Parathyroid adenoma (tissue), 2 donors: ENCODE measurements at regions not wholly inside any gene's neighbourhood (a gene's known extent, or its start where the extent isn't known, plus 50 kb on each side); places are given as distances from the start of the nearest gene placed in this dataset.

Experiments used
- H2AFZ ChIP-seq: fragments of 300-600 bp; sonication (generic); one replicate; pipeline ENCODE4 v1.7.0; 2017; ENCODE audit warnings: antibody characterized with exemption, mild to moderate bottlenecking
- H3K27ac ChIP-seq: fragments of 300-600 bp; sonication (generic); one replicate; pipeline ENCODE4 v1.7.0; 2017
- H3K27me3 ChIP-seq: fragments of 300-600 bp; sonication (generic); one replicate; pipeline ENCODE4 v1.7.0; 2017; ENCODE audit warnings: low read length; ENCODE audit not compliant: control insufficient read depth, insufficient read depth
- H3K36me3 ChIP-seq: fragments of 300-600 bp; sonication (generic); one replicate; pipeline ENCODE4 v1.7.0; 2017; ENCODE audit warnings: low read length; ENCODE audit not compliant: control insufficient read depth, insufficient read depth
- H3K4me1 ChIP-seq: fragments of 300-600 bp; sonication (generic); one replicate; pipeline ENCODE4 v1.7.0; 2017; ENCODE audit warnings: control low read depth
- H3K4me2 ChIP-seq: fragments of 300-600 bp; sonication (generic); one replicate; pipeline ENCODE4 v1.7.0; 2017; ENCODE audit warnings: low read length
- H3K4me3 ChIP-seq: fragments of 300-600 bp; sonication (generic); one replicate; pipeline ENCODE4 v1.7.0; 2017; ENCODE audit warnings: low read depth, low read length
- H3K79me2 ChIP-seq: fragments of 300-600 bp; sonication (generic); one replicate; pipeline ENCODE4 v1.7.0; 2017; ENCODE audit warnings: control low read depth
- H3K9ac ChIP-seq: fragments of 300-600 bp; sonication (generic); one replicate; pipeline ENCODE4 v1.7.0; 2017; ENCODE audit warnings: mild to moderate bottlenecking
- H3K9me3 ChIP-seq: fragments of 300-600 bp; sonication (generic); one replicate; pipeline ENCODE4 v1.7.0; 2017; ENCODE audit warnings: low read length; ENCODE audit not compliant: control insufficient read depth
- TF ChIP-seq, protein P1 (sequence below): fragments of 300-600 bp; sonication (generic); IDR thresholded peaks from one replicate; pipeline ENCODE4 v1.7.0; 2017; ENCODE audit warnings: antibody characterized with exemption, mild to moderate bottlenecking
- donor health status: primary hyperparathyroidism.

DNA sequence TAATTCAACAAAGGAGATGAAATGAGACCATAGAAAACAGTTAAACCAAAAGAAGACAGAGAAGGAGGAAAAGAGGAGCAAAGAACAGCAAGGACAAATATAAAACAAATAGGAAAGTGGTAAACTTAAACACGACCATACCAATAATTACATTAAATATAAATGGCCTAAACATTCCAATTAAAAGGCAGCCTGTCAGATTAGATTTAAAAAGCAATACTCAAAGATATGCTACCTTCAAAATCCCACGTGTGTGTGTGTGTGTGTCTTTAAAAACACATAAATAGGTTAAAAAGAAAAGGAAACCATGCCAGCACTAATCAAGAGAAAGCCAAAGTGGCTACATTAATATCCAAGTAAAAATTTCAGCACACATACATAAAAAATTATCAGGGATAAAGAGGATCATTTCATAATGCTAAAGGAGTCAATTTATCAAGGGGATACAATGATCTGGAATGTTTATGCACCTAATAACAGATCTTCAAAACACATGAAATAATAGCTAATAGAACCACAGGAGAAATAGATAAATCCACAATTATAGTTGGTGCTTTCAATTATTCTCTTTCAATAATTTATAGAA, 355.7 kb upstream of the POU3F1 start:
- no peak overlapping the region for H3K4me2 ChIP-seq
- H2AFZ ChIP-seq, result no peak overlapping the region
- H3K36me3 ChIP-seq, result no peaks in the 10 kb centered on the region
- H3K9ac ChIP-seq, result no peak overlapping the region
- no peak overlapping the region for H3K4me3 ChIP-seq
- TF ChIP-seq, protein P1, sequence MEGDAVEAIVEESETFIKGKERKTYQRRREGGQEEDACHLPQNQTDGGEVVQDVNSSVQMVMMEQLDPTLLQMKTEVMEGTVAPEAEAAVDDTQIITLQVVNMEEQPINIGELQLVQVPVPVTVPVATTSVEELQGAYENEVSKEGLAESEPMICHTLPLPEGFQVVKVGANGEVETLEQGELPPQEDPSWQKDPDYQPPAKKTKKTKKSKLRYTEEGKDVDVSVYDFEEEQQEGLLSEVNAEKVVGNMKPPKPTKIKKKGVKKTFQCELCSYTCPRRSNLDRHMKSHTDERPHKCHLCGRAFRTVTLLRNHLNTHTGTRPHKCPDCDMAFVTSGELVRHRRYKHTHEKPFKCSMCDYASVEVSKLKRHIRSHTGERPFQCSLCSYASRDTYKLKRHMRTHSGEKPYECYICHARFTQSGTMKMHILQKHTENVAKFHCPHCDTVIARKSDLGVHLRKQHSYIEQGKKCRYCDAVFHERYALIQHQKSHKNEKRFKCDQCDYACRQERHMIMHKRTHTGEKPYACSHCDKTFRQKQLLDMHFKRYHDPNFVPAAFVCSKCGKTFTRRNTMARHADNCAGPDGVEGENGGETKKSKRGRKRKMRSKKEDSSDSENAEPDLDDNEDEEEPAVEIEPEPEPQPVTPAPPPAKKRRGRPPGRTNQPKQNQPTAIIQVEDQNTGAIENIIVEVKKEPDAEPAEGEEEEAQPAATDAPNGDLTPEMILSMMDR, result no peak
- H3K79me2 ChIP-seq, result no peaks in the 10 kb centered on the region
- no peaks in the 10 kb centered on the region for H3K27me3 ChIP-seq
- no peaks in the 10 kb centered on the region for H3K9me3 ChIP-seq
- no peaks in the 10 kb centered on the region for H3K4me1 ChIP-seq
- no peak overlapping the region for H3K27ac ChIP-seq

DNA sequence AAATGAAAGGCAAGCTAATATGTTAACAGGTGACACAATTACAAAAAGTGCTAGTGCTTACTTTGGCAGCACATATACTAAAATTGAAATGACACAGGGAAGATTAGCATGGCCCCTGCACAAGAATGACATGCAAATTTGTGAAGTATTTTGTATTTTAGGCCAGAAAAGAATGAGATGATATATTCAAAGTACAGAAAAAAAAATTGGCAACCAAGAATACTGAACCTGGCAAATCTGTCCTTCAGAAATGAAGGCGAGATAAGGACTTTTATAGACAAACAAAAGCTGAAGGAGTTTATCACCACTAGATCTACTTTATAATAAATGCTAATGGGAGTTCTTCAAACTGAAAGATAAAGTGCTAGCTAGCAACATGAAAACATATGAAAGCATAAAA, 350.0 kb upstream of the POU3F1 start:
- H3K27me3 ChIP-seq, result no peaks in the 10 kb centered on the region
- H3K4me3 ChIP-seq, result no peak overlapping the region
- H3K4me1 ChIP-seq, result no peaks in the 10 kb centered on the region
- no peak overlapping the region for H3K4me2 ChIP-seq
- no peak overlapping the region for H2AFZ ChIP-seq
- TF ChIP-seq, protein P1, result no peak
- no peak overlapping the region for H3K27ac ChIP-seq
- H3K9ac ChIP-seq, result no peak overlapping the region
- no peaks in the 10 kb centered on the region for H3K79me2 ChIP-seq
- H3K9me3 ChIP-seq, result no peaks in the 10 kb centered on the region
- H3K36me3 ChIP-seq, result no peaks in the 10 kb centered on the region

DNA sequence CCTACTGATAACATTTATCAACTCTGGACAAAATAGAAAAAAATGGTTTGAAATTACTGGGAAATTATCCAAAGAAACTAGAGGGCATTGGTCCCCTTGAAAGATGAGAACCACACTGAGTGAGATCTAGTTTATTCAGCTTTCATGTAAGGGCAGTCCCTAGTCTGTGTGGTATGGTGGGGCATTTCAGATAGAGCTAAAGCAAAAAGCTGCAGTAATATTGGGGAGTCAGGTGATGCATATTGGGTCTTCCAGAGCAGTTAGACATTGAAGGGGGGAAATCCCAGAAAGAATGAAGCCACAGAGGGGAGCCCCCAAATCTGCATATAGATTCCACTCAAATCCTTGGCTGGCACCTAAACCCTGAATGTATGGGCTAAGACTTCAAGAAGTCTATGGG, 347.7 kb upstream of the POU3F1 start:
- no peaks in the 10 kb centered on the region for H3K4me1 ChIP-seq
- no peak overlapping the region for H3K27ac ChIP-seq
- H2AFZ ChIP-seq, result no peak overlapping the region
- no peaks in the 10 kb centered on the region for H3K9me3 ChIP-seq
- no peaks in the 10 kb centered on the region for H3K36me3 ChIP-seq
- no peaks in the 10 kb centered on the region for H3K79me2 ChIP-seq
- H3K9ac ChIP-seq, result no peak overlapping the region
- H3K4me3 ChIP-seq, result no peak overlapping the region
- TF ChIP-seq, protein P1, result no peak
- no peak overlapping the region for H3K4me2 ChIP-seq
- no peaks in the 10 kb centered on the region for H3K27me3 ChIP-seq

DNA sequence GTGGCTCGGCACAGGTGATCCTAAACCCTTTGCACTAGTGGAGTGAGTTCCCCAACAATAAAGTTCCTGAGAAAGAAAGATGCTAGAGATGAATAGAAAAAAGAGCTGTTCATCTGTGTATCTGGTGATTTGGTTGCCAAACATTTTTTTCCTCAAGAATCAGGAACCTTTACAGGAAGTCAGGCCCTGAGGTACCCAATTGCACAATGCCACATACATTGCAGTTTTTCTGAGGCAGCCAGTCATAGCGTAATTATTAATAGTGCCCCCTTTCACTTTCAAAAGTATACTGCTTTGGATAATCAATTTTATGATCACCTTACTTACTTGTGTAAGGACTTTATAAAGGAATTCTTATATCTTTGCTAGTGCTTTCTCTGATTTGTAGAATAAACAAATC, 346.3 kb upstream of the POU3F1 start:
- H3K9ac ChIP-seq, result no peak overlapping the region
- no peaks in the 10 kb centered on the region for H3K79me2 ChIP-seq
- no peaks in the 10 kb centered on the region for H3K27me3 ChIP-seq
- no peaks in the 10 kb centered on the region for H3K9me3 ChIP-seq
- H3K27ac ChIP-seq, result no peak overlapping the region
- H3K4me1 ChIP-seq, result no peaks in the 10 kb centered on the region
- H3K4me3 ChIP-seq, result no peak overlapping the region
- H3K4me2 ChIP-seq, result no peak overlapping the region
- no peaks in the 10 kb centered on the region for H3K36me3 ChIP-seq
- TF ChIP-seq, protein P1, result no peak
- H2AFZ ChIP-seq, result no peak overlapping the region

DNA sequence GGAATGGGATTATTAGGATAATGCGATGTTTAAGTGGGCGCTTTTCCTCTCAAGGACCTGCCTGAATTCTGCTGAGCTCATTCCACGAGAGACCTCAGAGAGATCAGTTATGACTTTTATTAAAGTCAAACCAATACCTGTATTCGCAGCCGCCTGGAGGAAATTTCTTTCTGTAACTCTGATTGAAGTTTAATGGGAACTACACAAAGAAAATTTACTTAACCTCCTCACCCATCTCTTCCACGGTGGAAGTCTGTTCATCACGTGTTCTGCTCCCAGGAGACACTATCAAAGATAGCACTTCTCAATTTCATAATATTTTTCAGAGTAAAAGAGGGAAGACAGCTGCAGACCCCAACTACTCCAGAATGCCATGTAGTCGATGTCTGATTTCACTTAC, 334.7 kb upstream of the POU3F1 start:
- TF ChIP-seq, protein P1, result no peak
- Histone ChIP-seq H3K27me3 (no peaks in the 10 kb centered on the region), H3K79me2 (no peaks in the 10 kb centered on the region), H3K4me3 (no peak overlapping the region), H3K27ac (no peak overlapping the region), H3K4me1 (no peaks in the 10 kb centered on the region), H3K9me3 (no peaks in the 10 kb centered on the region), H3K9ac (no peak overlapping the region), H3K36me3 (no peaks in the 10 kb centered on the region), H2AFZ (no peak overlapping the region), H3K4me2 (no peak overlapping the region)
